GM12874 (cell line): ENCODE measurements at regions not wholly inside any gene's neighbourhood (a gene's known extent, or its start where the extent isn't known, plus 50 kb on each side); places are given as distances from the start of the nearest gene placed in this dataset.

Source experiments
- CTCF ChIP-seq: IDR thresholded peaks from 2 replicates; pipeline ENCODE4 v1.5.1; 2011; ENCODE audit warnings: low read depth, mild to moderate bottlenecking, control low read depth, low read length, moderate library complexity; ENCODE audit not compliant: insufficient read depth

DNA sequence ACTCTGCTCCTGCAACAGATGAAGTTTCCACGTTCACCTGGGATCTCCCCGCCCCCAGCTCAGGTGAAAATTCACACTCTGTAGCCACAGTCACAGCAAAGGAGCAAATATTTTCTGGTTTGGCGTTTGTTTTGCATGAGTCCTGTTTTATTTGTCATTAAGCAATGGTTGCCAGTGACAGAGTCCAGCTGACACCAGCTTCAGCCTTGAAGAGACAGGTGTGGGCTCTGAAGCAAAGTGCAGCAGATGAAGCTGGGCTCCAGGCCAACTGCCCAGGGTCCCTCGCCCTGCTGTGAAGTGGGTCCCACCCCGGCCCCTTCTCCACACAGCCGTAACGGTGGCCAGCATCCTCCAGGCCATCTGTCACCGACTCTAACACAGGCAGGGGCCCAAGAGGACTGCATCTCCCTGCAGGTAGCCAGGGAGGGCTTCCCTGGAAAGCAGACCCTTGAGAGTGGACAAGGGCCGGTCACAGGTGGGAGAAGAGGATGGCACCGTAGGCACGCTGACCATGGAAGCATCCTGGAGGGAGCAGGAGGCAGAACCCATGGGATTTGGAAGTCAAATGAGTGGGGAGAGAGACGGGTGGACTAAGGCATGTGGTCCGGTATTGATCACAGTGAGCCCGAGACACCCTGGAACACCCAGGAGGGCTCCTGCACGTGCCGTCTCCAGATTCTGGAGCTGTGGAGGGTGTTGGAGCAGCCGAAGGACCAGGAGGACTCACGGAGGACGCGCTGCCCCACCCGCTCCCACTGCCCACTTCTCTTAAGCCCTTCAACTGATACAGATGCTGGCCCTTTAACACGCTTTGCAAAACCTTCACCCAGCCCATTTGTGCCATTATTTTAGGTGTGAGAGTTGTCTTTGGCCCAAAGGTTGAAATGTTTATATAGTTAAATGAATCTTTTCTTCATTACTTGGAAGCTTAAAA is 294.5 kb downstream of the BRD1 start:
- TF ChIP-seq CTCF = no peak

GRCh38 chr22:49531368-49531791 is 296.3 kb downstream of the BRD1 start:
- no peak for TF ChIP-seq CTCF

DNA sequence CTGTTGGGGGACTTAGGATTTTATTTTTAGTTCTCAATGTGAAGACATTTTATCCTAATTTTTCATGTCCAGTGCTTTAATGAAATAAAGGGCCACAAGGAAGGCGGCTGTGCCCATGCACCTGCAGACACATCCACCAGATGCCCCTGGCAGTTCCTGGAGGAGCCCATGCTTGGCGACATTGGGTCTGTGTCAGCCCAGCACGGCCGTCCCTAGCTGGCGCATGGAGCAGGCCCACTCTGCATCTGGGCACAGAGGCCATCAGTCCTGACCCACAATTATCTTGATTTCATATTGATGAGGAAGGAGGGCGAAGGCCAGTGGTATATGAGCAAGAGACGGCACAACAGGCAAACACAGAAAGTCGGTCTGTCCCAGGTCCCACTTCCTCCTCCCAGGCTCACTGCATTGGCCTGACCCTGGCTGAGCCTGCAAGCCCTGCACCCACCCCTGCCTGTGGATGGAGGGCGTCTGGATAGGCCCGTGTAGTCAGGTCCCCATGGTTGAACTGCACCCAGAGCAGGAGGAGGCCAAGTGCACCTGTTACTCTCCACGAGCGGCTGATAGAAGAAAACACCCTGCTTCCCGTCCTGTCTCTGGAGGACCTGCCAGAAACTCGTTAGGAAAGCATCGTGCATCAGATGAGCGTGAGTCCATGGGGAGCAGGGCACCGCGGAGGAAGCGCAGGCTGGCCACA is 296.9 kb downstream of the BRD1 start:
- no peak for TF ChIP-seq CTCF

- TF ChIP-seq CTCF = no peak
Observed at GRCh38 chr22:49528420-49528720, 299.3 kb downstream of the BRD1 start.

DNA sequence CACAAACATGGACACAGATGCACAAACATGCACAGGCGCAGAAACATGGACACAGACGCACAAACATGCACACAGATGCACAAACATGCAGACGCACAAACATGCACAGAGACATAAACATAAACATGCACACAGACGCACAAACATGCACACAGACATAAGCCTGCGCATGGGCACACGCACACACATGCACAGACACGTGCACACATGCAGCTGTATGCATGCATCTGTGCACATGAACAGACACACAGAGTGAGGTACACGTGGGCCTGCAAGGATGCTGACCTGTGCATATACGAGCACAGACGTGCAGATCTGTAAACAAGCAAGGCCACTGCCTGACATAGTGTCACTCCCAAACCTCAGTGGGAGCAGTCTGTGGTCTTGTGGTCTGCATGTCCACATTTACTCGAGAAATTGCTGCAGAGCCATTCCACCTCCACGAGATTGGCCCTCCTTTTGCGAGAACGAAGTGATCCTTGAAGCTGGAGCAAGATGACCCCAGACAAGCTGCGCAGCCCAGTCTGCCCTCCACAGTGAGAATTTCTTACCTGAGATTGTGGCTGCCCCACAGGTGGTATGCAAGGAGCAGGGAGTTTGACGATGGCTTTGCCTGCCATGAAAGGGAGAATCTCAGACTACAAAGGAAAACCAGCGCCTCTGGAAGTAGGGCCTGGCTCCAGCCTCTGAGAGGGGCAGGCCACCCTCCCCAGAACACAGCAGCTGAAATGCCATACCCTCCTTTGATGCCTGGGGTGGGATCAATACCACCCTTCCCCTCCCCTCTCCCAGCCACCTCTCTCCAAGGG is 299.9 kb downstream of the BRD1 start:
- TF ChIP-seq CTCF = no peak

- TF ChIP-seq CTCF = no peak
Observed at GRCh38 chr22:49525801-49526535, 301.7 kb downstream of the BRD1 start.
